Loucy (cell line): ENCODE measurements at regions not wholly inside any gene's neighbourhood (a gene's known extent, or its start where the extent isn't known, plus 50 kb on each side); places are given as distances from the start of the nearest gene placed in this dataset.

Experiments
- H2AFZ ChIP-seq: fragments of 200-600 bp; sonication (generic); 2 replicates; pipeline ENCODE4 v1.6.0; 2016; ENCODE audit warnings: antibody characterized with exemption, mild to moderate bottlenecking, low read length, moderate library complexity
- H3F3A ChIP-seq: fragments of 200-600 bp; 2 replicates; pipeline ENCODE4 v1.6.0; 2016; ENCODE audit warnings: antibody characterized with exemption, low read depth, mild to moderate bottlenecking
- H3K27me3 ChIP-seq: fragments of 200-600 bp; sonication (generic); 2 replicates; pipeline ENCODE4 v1.6.1; 2014; ENCODE audit warnings: low read length, mild to moderate bottlenecking; ENCODE audit not compliant: insufficient read depth, poor library complexity, severe bottlenecking
- H3K36me3 ChIP-seq: fragments of 200-600 bp; sonication (generic); 2 replicates; pipeline ENCODE4 v1.6.1; 2016; ENCODE audit warnings: low read length; ENCODE audit not compliant: insufficient read depth
- H3K4me1 ChIP-seq: fragments of 200-600 bp; sonication (generic); 2 replicates; pipeline ENCODE4 v1.5.1; 2014; ENCODE audit warnings: low read length, mild to moderate bottlenecking; ENCODE audit not compliant: insufficient read depth, poor library complexity, severe bottlenecking
- H3K4me2 ChIP-seq: fragments of 200-600 bp; sonication (generic); 2 replicates; pipeline ENCODE4 v1.6.0; 2014; ENCODE audit warnings: antibody characterized with exemption, low read length, low read depth, mild to moderate bottlenecking; ENCODE audit not compliant: poor library complexity, severe bottlenecking
- H3K4me3 ChIP-seq: fragments of 200-600 bp; sonication (generic); 2 replicates; pipeline ENCODE4 v1.5.1; 2014; ENCODE audit warnings: low read length, mild to moderate bottlenecking, mixed read lengths; ENCODE audit not compliant: poor library complexity, severe bottlenecking
- H3K79me2 ChIP-seq: fragments of 200-600 bp; sonication (generic); 2 replicates; pipeline ENCODE4 v1.6.1; 2014; ENCODE audit warnings: low read length; ENCODE audit not compliant: insufficient read depth
- H3K9ac ChIP-seq: fragments of 200-600 bp; sonication (generic); 2 replicates; pipeline ENCODE4 v1.6.0; 2014; ENCODE audit warnings: mild to moderate bottlenecking, low read depth, low read length, moderate library complexity; ENCODE audit not compliant: poor library complexity, severe bottlenecking
- H3K9me2 ChIP-seq: fragments of 200-600 bp; sonication (generic); replicated peaks from 2 replicates; pipeline ENCODE4 v1.6.1; 2016; ENCODE audit warnings: low read depth, low read length, mixed read lengths
- H3K9me3 ChIP-seq: fragments of 200-600 bp; sonication (generic); 2 replicates; pipeline ENCODE4 v1.6.1; 2014; ENCODE audit warnings: mild to moderate bottlenecking, antibody characterized with exemption, low read length, low read depth; ENCODE audit not compliant: insufficient read depth
- H4K20me1 ChIP-seq: fragments of 200-600 bp; sonication (generic); 2 replicates; pipeline ENCODE4 v1.6.0; 2014; ENCODE audit warnings: antibody characterized with exemption, low read length, mild to moderate bottlenecking; ENCODE audit not compliant: insufficient read depth, poor library complexity, severe bottlenecking
- CTCF ChIP-seq: fragments of 200-600 bp; sonication (generic); conservative IDR thresholded peaks from 2 replicates; pipeline ENCODE4 v1.5.1; 2014; ENCODE audit warnings: mild to moderate bottlenecking, antibody characterized with exemption, low read length
- EZH2phosphoT487 ChIP-seq: fragments of 200-600 bp; IDR thresholded peaks from 2 replicates; pipeline ENCODE4 v1.6.1; 2018; ENCODE audit warnings: antibody characterized with exemption, mild to moderate bottlenecking, moderate library complexity, borderline replicate concordance

- no peak overlapping the region for H2AFZ ChIP-seq
- no peak overlapping the region for H3K4me3 ChIP-seq
- no peaks in the 10 kb centered on the region for H3K27me3 ChIP-seq
- no peaks in the 10 kb centered on the region for H3K36me3 ChIP-seq
- H3K4me2 ChIP-seq: no peak overlapping the region
- H3K9me3 ChIP-seq: no peaks in the 10 kb centered on the region
- no peaks in the 10 kb centered on the region for H3K4me1 ChIP-seq
- no peaks in the 10 kb centered on the region for H3F3A ChIP-seq
- no peaks in the 10 kb centered on the region for H4K20me1 ChIP-seq
- H3K79me2 ChIP-seq: no peaks in the 10 kb centered on the region
- no peak overlapping the region for H3K9ac ChIP-seq
- no peaks in the 10 kb centered on the region for H3K9me2 ChIP-seq
- no peak for TF ChIP-seq EZH2phosphoT487
- TF ChIP-seq CTCF: no peak
Measured at GRCh38 chr18:1976484-1976883, 594.8 kb downstream of the METTL4 start.

- H3K9ac ChIP-seq: no peak overlapping the region
- no peaks in the 10 kb centered on the region for H3K9me2 ChIP-seq
- no peaks in the 10 kb centered on the region for H3K27me3 ChIP-seq
- H2AFZ ChIP-seq: no peak overlapping the region
- no peaks in the 10 kb centered on the region for H4K20me1 ChIP-seq
- no peaks in the 10 kb centered on the region for H3K9me3 ChIP-seq
- H3K79me2 ChIP-seq: no peaks in the 10 kb centered on the region
- no peak overlapping the region for H3K4me2 ChIP-seq
- H3F3A ChIP-seq: no peaks in the 10 kb centered on the region
- no peak overlapping the region for H3K4me3 ChIP-seq
- H3K4me1 ChIP-seq: no peaks in the 10 kb centered on the region
- TF ChIP-seq CTCF (no peak), EZH2phosphoT487 (no peak)
- H3K36me3 ChIP-seq: no peaks in the 10 kb centered on the region
Measured at GRCh38 chr18:1982056-1982455, 589.2 kb downstream of the METTL4 start.

- Histone ChIP-seq H3F3A (no peaks in the 10 kb centered on the region), H3K9me2 (no peaks in the 10 kb centered on the region), H3K36me3 (no peaks in the 10 kb centered on the region), H3K4me2 (no peak overlapping the region), H3K9me3 (no peaks in the 10 kb centered on the region), H4K20me1 (no peaks in the 10 kb centered on the region), H3K4me1 (no peaks in the 10 kb centered on the region), H3K27me3 (no peaks in the 10 kb centered on the region), H3K4me3 (no peak overlapping the region), H3K79me2 (no peaks in the 10 kb centered on the region), H2AFZ (no peak overlapping the region), H3K9ac (no peak overlapping the region)
- no peak for TF ChIP-seq EZH2phosphoT487
- TF ChIP-seq CTCF: no peak
Measured at GRCh38 chr18:1983746-1984515, 587.4 kb downstream of the METTL4 start.
